ENCODE measurements at regions not wholly inside any gene's neighbourhood (a gene's known extent, or its start where the extent isn't known, plus 50 kb on each side); places are given as distances from the start of the nearest gene placed in this dataset.
A peak's percentile ranks its signal among the peaks of the same experiment; 100 is the strongest.
"Not testable (repeated sequence)": the region's sequence is repeated elsewhere in the genome, so short reads cannot be mapped to it uniquely, and the experiment has no call there.

DNA sequence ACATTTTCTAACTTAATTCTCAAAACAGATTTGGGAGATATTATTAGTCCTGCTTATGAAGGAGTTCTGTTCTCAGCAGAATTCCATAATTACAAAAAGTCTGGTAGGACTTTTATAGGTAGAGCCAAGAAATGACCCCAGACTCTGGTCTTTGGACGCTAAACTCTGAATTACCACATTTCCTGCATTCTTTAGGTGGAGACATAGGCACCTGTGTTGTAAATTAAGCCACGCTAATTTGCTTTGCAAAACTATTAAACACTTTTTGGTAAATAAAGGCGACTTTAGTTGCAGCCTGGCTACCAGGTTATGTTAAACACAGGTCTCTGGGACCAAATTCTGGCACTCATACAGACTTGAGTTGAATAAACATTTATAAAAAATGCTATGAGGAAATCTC lies 77.7 kb downstream of the C9orf152 start:
- Histone ChIP-seq H3K4me3 (ENCODE audit: low read depth, low read length, poor library complexity, severe bottlenecking) (peak overlapping the region; percentile 23), H3K9me3 (ENCODE audit: low read length) (no peaks in the 10 kb centered on the region), H3K79me2 (ENCODE audit: insufficient read depth, low read length) (peaks cover 60% of the 10 kb centered on the region), H3K4me2 (ENCODE audit: low read length) (peak overlapping the region; percentile 66), H3K27ac (ENCODE audit: low read depth, low read length, poor library complexity, severe bottlenecking) (peak overlapping the region; percentile 95), H3F3A (ENCODE audit: insufficient read depth, low read length) (no peaks in the 10 kb centered on the region), H3K9ac (ENCODE audit: low read length) (peak overlapping the region; percentile 61; the same call in 1 of the 2 replicates), H3K27me3 (ENCODE audit: insufficient read depth, low read length) (no peaks in the 10 kb centered on the region), H3K4me1 (ENCODE audit: insufficient read depth, low read length, severe bottlenecking) (peaks cover 84% of the 10 kb centered on the region), H3K9me2 (ENCODE audit: low read depth, low read length) (no peaks in the 10 kb centered on the region), H4K20me1 (ENCODE audit: insufficient read depth, low read length) (no peaks in the 10 kb centered on the region), H2AFZ (ENCODE audit: low read length) (no peak overlapping the region), H3K36me3 (ENCODE audit: insufficient read depth, low read length) (peaks cover 13% of the 10 kb centered on the region; the same call in 1 of the 2 replicates)
- TF ChIP-seq, protein P1, sequence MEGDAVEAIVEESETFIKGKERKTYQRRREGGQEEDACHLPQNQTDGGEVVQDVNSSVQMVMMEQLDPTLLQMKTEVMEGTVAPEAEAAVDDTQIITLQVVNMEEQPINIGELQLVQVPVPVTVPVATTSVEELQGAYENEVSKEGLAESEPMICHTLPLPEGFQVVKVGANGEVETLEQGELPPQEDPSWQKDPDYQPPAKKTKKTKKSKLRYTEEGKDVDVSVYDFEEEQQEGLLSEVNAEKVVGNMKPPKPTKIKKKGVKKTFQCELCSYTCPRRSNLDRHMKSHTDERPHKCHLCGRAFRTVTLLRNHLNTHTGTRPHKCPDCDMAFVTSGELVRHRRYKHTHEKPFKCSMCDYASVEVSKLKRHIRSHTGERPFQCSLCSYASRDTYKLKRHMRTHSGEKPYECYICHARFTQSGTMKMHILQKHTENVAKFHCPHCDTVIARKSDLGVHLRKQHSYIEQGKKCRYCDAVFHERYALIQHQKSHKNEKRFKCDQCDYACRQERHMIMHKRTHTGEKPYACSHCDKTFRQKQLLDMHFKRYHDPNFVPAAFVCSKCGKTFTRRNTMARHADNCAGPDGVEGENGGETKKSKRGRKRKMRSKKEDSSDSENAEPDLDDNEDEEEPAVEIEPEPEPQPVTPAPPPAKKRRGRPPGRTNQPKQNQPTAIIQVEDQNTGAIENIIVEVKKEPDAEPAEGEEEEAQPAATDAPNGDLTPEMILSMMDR (IDR thresholded peaks at IDR 0.05; ENCODE audit: low read length) = no peak
- TF ChIP-seq EZH2 (IDR thresholded peaks at IDR 0.05; ENCODE audit: borderline replicate concordance, low read length) = no peak

DNA sequence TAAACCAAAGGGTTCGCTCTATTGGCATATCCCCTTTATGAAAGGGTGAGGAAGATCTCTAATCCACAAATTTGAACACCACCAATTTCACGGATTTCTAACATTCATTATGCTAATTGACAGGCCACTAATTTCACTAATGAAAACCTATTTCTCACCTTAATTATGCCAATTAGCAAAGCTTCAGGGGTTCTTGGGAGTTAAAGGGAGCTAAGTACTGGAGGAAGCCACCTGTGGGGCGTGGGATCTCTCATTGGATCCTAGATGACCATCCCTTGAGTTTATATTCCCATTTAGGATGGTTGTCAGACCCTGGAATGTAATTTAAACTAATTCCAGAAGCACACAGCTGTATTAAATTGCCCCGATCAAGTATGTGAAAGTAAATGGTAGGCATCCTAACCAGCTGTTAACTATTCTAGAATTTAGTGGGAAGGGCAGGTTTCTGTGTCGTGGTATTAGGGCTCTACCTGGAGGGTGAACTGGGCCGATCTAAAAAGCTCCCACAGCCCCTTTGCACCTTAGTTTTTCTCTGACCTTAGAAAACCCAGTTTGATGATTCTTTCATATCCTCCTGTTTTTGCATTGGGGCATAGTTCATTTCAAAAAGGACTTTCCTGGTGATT lies 77.1 kb downstream of the C9orf152 start:
- Histone ChIP-seq H3K79me2 (ENCODE audit: insufficient read depth, low read length) (peaks cover 60% of the 10 kb centered on the region), H3F3A (ENCODE audit: insufficient read depth, low read length) (no peaks in the 10 kb centered on the region), H2AFZ (ENCODE audit: low read length) (no peak overlapping the region), H3K9me3 (ENCODE audit: low read length) (no peaks in the 10 kb centered on the region), H3K4me3 (ENCODE audit: low read depth, low read length, poor library complexity, severe bottlenecking) (peak overlapping the region; percentile 10), H3K27me3 (ENCODE audit: insufficient read depth, low read length) (no peaks in the 10 kb centered on the region), H3K4me1 (ENCODE audit: insufficient read depth, low read length, severe bottlenecking) (peaks cover 77% of the 10 kb centered on the region), H3K27ac (ENCODE audit: low read depth, low read length, poor library complexity, severe bottlenecking) (peak overlapping the region; percentile 95), H3K9ac (ENCODE audit: low read length) (peak overlapping the region; percentile 61; the same call in 1 of the 2 replicates), H3K36me3 (ENCODE audit: insufficient read depth, low read length) (peaks cover 19% of the 10 kb centered on the region; the same call in 1 of the 2 replicates), H4K20me1 (ENCODE audit: insufficient read depth, low read length) (no peaks in the 10 kb centered on the region), H3K9me2 (ENCODE audit: low read depth, low read length) (no peaks in the 10 kb centered on the region), H3K4me2 (ENCODE audit: low read length) (peak overlapping the region; percentile 66; the same call in 1 of the 2 replicates)
- no peak for TF ChIP-seq EZH2 (IDR thresholded peaks at IDR 0.05; ENCODE audit: borderline replicate concordance, low read length)
- TF ChIP-seq, protein P1 (IDR thresholded peaks at IDR 0.05; ENCODE audit: low read length) = no peak

DNA sequence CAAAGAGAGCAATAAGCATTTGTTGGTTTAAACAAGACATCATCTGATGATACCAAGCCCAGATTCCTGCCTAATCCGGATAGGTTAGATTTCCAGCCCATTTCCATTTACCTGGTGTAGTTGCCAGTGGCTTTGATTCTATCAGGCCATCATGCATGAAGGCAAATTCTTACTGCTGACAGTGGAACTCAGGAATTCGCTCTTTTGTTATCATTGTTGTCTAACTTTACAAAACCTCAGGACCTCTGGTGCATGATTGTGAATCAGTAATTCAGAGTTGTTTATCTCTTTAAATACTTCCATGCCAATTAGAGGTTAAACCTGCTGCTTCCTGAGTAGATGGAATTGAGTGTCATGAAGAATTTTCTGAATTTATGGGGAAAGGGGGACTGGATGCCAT lies 76.5 kb downstream of the C9orf152 start:
- Histone ChIP-seq H3K4me3 (ENCODE audit: low read depth, low read length, poor library complexity, severe bottlenecking) (peak overlapping the region; percentile 10), H3K9ac (ENCODE audit: low read length) (no peak overlapping the region; the same call in 1 of the 2 replicates), H3K36me3 (ENCODE audit: insufficient read depth, low read length) (peaks cover 25% of the 10 kb centered on the region; the same call in 1 of the 2 replicates), H4K20me1 (ENCODE audit: insufficient read depth, low read length) (no peaks in the 10 kb centered on the region), H3K79me2 (ENCODE audit: insufficient read depth, low read length) (peaks cover 59% of the 10 kb centered on the region), H3F3A (ENCODE audit: insufficient read depth, low read length) (no peaks in the 10 kb centered on the region), H3K27ac (ENCODE audit: low read depth, low read length, poor library complexity, severe bottlenecking) (peak overlapping the region; percentile 95), H3K9me3 (ENCODE audit: low read length) (no peaks in the 10 kb centered on the region), H3K27me3 (ENCODE audit: insufficient read depth, low read length) (no peaks in the 10 kb centered on the region), H3K4me2 (ENCODE audit: low read length) (peak overlapping the region; percentile 66; the same call in 1 of the 2 replicates), H2AFZ (ENCODE audit: low read length) (no peak overlapping the region), H3K9me2 (ENCODE audit: low read depth, low read length) (no peaks in the 10 kb centered on the region), H3K4me1 (ENCODE audit: insufficient read depth, low read length, severe bottlenecking) (peaks cover 71% of the 10 kb centered on the region)
- no peak for TF ChIP-seq EZH2 (IDR thresholded peaks at IDR 0.05; ENCODE audit: borderline replicate concordance, low read length)
- TF ChIP-seq, protein P1 (IDR thresholded peaks at IDR 0.05; ENCODE audit: low read length) = no peak

DNA sequence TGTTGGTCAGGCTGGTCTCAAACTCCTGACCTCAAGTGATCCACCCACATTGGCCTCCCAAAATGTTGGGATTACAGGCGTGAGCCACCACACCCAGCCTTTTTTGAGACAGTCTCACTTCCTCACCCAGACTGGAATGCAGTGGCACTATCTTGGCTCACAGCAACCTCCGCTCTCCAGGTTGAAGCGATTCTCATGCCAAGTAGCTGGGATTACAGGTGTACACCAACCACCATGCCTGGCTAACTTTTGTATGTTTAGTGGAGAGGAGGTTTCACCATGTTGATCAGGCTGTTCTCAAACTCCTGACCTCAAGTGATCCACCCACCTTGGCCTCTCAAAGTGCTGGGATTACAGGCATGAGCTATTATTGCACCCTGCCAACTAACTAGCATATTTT lies 75.4 kb downstream of the C9orf152 start:
- H3K9ac ChIP-seq (ENCODE audit: low read length); H3K27me3 ChIP-seq (ENCODE audit: insufficient read depth, low read length); H4K20me1 ChIP-seq (ENCODE audit: insufficient read depth, low read length); H3F3A ChIP-seq (ENCODE audit: insufficient read depth, low read length); H2AFZ ChIP-seq (ENCODE audit: low read length); H3K9me3 ChIP-seq (ENCODE audit: low read length); H3K4me3 ChIP-seq (ENCODE audit: low read depth, low read length, poor library complexity, severe bottlenecking); H3K9me2 ChIP-seq (ENCODE audit: low read depth, low read length); H3K4me2 ChIP-seq (ENCODE audit: low read length): not testable (repeated sequence)
- Histone ChIP-seq H3K36me3 (ENCODE audit: insufficient read depth, low read length) (peaks cover 36% of the 10 kb centered on the region; the same call in 1 of the 2 replicates), H3K4me1 (ENCODE audit: insufficient read depth, low read length, severe bottlenecking) (peaks cover 61% of the 10 kb centered on the region), H3K79me2 (ENCODE audit: insufficient read depth, low read length) (peaks cover 49% of the 10 kb centered on the region), H3K27ac (ENCODE audit: low read depth, low read length, poor library complexity, severe bottlenecking) (peak overlapping the region; percentile 95)
